GM12878 (cell line): ENCODE measurements at regions not wholly inside any gene's neighbourhood (a gene's known extent, or its start where the extent isn't known, plus 50 kb on each side); places are given as distances from the start of the nearest gene placed in this dataset.

Source experiments
- BACH1 ChIP-seq: fragments of 450-650 bp; IDR thresholded peaks from 2 replicates; pipeline ENCODE4 v1.6.1; 2017; ENCODE audit warnings: mild to moderate bottlenecking, borderline replicate concordance
- BRCA1 ChIP-seq: IDR thresholded peaks from 2 replicates; pipeline ENCODE4 v1.6.1; 2011; ENCODE audit warnings: low read depth, low read length, improper control_type of control experiment
- CEBPB ChIP-seq, 2 experiments: fragments of 150-350 bp in 1 of 2; IDR thresholded peaks; 2 replicates each; pipeline ENCODE4 v1.6.1; 2012 to 2014; ENCODE audit warnings: low read depth in 2 of 2, low read length in 2 of 2, borderline replicate concordance in 1 of 2, inconsistent platforms in 1 of 2
- DPF2 ChIP-seq: fragments of 450-650 bp; IDR thresholded peaks from 2 replicates; pipeline ENCODE4 v1.6.1; 2017; ENCODE audit warnings: mild to moderate bottlenecking
- EZH2 ChIP-seq: IDR thresholded peaks from 2 replicates; pipeline ENCODE4 v1.6.1; 2012; ENCODE audit warnings: low read depth, mild to moderate bottlenecking, control low read depth, inconsistent platforms, low read length, borderline replicate concordance; ENCODE audit not compliant: control insufficient read depth
- FOS ChIP-seq: IDR thresholded peaks from 3 replicates; pipeline ENCODE4 v1.6.1; 2011; ENCODE audit warnings: borderline replicate concordance; ENCODE audit not compliant: insufficient read length; ENCODE audit errors: extremely low read depth
- HDAC6 ChIP-seq: fragments of 200-600 bp; sonication (generic); IDR thresholded peaks from one replicate; pipeline ENCODE4 v1.8.0; 2017; ENCODE audit warnings: antibody characterized with exemption; ENCODE audit not compliant: unreplicated experiment
- KAT2A ChIP-seq: conservative IDR thresholded peaks from 2 replicates; pipeline ENCODE4 v1.6.1; 2011; ENCODE audit warnings: low read depth, low read length; ENCODE audit not compliant: control insufficient read depth
- KDM1A ChIP-seq: fragments of 200-600 bp; sonication (generic); IDR thresholded peaks from 2 replicates; pipeline ENCODE4 v1.6.1; 2016; ENCODE audit warnings: borderline replicate concordance
- MAX ChIP-seq: IDR thresholded peaks from 2 replicates; pipeline ENCODE4 v1.6.1; 2012; ENCODE audit warnings: low read depth, low read length, improper control_type of control experiment
- NR2C1 ChIP-seq: fragments of 450-650 bp; IDR thresholded peaks from 2 replicates; pipeline ENCODE4 v1.6.1; 2017; ENCODE audit warnings: antibody characterized with exemption, mild to moderate bottlenecking, moderate library complexity
- PAX5 ChIP-seq: IDR thresholded peaks from 2 replicates; pipeline ENCODE4 v1.6.1; 2011; ENCODE audit warnings: low read depth, low read length, borderline replicate concordance
- POLR2AphosphoS5 ChIP-seq: IDR thresholded peaks from 2 replicates; pipeline ENCODE4 v1.6.1; 2011; ENCODE audit warnings: mild to moderate bottlenecking, low read length, inconsistent platforms
- RAD21 ChIP-seq: IDR thresholded peaks from 2 replicates; pipeline ENCODE4 v1.6.1; 2011; ENCODE audit warnings: mild to moderate bottlenecking, low read depth, low read length, moderate library complexity; ENCODE audit not compliant: insufficient read depth
- RAD51 ChIP-seq: fragments of 450-650 bp; IDR thresholded peaks from 2 replicates; pipeline ENCODE4 v1.6.1; 2016; ENCODE audit warnings: moderate library complexity, mild to moderate bottlenecking, inconsistent platforms
- RBBP5 ChIP-seq: fragments of 200-600 bp; sonication (generic); conservative IDR thresholded peaks from 2 replicates; pipeline ENCODE4 v1.6.1; 2016
- RCOR1 ChIP-seq: conservative IDR thresholded peaks from 2 replicates; pipeline ENCODE4 v1.6.1; 2012; ENCODE audit warnings: low read depth, low read length, improper control_type of control experiment
- RELA ChIP-seq: fragments of 450-650 bp; IDR thresholded peaks from 2 replicates; pipeline ENCODE4 v1.8.0; 2014; ENCODE audit warnings: borderline replicate concordance; ENCODE audit not compliant: partially characterized antibody
- SMC3 ChIP-seq: IDR thresholded peaks from 2 replicates; pipeline ENCODE4 v1.6.1; 2011; ENCODE audit warnings: low read length, improper control_type of control experiment, borderline replicate concordance
- SP1 ChIP-seq: IDR thresholded peaks from one replicate; pipeline ENCODE4 v1.6.1; 2011; ENCODE audit warnings: low read depth, low read length
- SREBF2 ChIP-seq: IDR thresholded peaks from 2 replicates; pipeline ENCODE4 v1.6.1; 2012; ENCODE audit warnings: mild to moderate bottlenecking, low read length
- SUZ12 ChIP-seq: fragments of 200-600 bp; sonication (generic); IDR thresholded peaks from one replicate; pipeline ENCODE4 v1.6.1; 2018; ENCODE audit warnings: antibody characterized with exemption, mild to moderate bottlenecking; ENCODE audit not compliant: unreplicated experiment
- USF2 ChIP-seq: IDR thresholded peaks from 2 replicates; pipeline ENCODE4 v1.6.1; 2011; ENCODE audit warnings: low read depth, low read length, improper control_type of control experiment, borderline replicate concordance
- YBX1 ChIP-seq: fragments of 450-650 bp; IDR thresholded peaks from 2 replicates; pipeline ENCODE4 v1.6.1; 2016; ENCODE audit warnings: antibody characterized with exemption
- ZZZ3 ChIP-seq: IDR thresholded peaks from 2 replicates; pipeline ENCODE4 v1.6.1; 2011; ENCODE audit warnings: low read depth; ENCODE audit not compliant: control insufficient read depth, insufficient read length
- TF ChIP-seq, protein P1 (sequence below): fragments of 450-650 bp; IDR thresholded peaks from 2 replicates; pipeline ENCODE4 v1.6.1; 2017; ENCODE audit warnings: antibody characterized with exemption, mild to moderate bottlenecking, moderate library complexity
- TF ChIP-seq, protein P2 (sequence below): fragments of 450-650 bp; conservative IDR thresholded peaks from 2 replicates; pipeline ENCODE4 v1.6.1; 2017; ENCODE audit warnings: mild to moderate bottlenecking, moderate library complexity

DNA sequence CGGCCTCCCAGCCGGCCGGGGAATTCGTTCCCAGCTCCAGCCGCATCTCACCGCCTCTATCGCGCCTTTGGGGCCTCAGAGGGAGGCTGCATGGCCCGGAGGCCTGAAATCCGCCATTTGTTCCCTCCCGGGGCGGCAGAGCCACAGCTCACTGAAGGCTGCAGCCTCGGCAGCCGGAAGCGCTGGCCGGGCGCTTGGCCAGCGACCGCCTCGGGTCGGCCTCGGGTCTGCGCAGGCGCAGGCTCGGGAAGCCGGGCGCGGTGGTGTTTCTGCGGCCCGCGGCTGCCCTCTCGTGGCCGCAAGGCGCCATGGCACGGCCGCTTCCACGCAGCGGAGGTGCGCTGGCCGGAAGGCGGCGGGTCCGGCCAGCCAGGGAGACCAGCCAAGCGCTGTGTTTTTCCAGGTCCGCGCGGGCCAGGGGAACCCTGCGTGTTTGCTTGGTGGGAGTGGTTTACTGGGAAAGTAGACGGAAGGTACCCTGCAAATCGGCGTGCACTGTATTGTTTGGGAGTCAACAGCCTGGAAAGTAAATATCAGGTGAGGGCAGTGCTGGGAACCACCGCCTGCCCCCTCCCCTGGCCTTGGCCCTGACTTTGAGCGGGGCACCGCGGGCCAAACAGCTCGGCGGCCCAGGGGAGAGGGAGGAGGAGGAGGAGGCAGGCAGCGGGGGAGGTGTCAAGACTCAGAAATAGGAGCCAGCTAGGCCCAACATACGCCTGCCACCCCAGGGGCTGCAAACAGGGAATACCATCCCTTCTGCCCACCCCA lies 52.7 kb upstream of the CD34 start (continued):
- TF ChIP-seq, protein P1, sequence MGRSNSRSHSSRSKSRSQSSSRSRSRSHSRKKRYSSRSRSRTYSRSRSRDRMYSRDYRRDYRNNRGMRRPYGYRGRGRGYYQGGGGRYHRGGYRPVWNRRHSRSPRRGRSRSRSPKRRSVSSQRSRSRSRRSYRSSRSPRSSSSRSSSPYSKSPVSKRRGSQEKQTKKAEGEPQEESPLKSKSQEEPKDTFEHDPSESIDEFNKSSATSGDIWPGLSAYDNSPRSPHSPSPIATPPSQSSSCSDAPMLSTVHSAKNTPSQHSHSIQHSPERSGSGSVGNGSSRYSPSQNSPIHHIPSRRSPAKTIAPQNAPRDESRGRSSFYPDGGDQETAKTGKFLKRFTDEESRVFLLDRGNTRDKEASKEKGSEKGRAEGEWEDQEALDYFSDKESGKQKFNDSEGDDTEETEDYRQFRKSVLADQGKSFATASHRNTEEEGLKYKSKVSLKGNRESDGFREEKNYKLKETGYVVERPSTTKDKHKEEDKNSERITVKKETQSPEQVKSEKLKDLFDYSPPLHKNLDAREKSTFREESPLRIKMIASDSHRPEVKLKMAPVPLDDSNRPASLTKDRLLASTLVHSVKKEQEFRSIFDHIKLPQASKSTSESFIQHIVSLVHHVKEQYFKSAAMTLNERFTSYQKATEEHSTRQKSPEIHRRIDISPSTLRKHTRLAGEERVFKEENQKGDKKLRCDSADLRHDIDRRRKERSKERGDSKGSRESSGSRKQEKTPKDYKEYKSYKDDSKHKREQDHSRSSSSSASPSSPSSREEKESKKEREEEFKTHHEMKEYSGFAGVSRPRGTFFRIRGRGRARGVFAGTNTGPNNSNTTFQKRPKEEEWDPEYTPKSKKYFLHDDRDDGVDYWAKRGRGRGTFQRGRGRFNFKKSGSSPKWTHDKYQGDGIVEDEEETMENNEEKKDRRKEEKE, result no peak
- TF ChIP-seq PAX5 (peak; percentile 45; the same call in 1 of the 2 replicates), EZH2 (no peak), POLR2AphosphoS5 (peak; percentile 68; the same call in 1 of the 2 replicates), ZZZ3 (no peak), YBX1 (no peak), RBBP5 (no peak), RAD51 (no peak), RELA (no peak), MAX (no peak), DPF2 (peak; percentile 79), SP1 (no peak), BACH1 (peak; percentile 81; the same call in 1 of the 2 replicates), SMC3 (peak; percentile 95), SREBF2 (no peak), NR2C1 (no peak), BRCA1 (no peak), KAT2A (no peak), KDM1A (no peak), USF2 (no peak), HDAC6 (no peak), FOS (no peak), CEBPB (IDR thresholded peaks at IDR 0.05; ENCODE audit: borderline replicate concordance in 1 of 2, low read depth in 2 of 2, low read length in 2 of 2) (no peak), SUZ12 (no peak), RCOR1 (no peak), RAD21 (peak; percentile 89)
- TF ChIP-seq, protein P2, sequence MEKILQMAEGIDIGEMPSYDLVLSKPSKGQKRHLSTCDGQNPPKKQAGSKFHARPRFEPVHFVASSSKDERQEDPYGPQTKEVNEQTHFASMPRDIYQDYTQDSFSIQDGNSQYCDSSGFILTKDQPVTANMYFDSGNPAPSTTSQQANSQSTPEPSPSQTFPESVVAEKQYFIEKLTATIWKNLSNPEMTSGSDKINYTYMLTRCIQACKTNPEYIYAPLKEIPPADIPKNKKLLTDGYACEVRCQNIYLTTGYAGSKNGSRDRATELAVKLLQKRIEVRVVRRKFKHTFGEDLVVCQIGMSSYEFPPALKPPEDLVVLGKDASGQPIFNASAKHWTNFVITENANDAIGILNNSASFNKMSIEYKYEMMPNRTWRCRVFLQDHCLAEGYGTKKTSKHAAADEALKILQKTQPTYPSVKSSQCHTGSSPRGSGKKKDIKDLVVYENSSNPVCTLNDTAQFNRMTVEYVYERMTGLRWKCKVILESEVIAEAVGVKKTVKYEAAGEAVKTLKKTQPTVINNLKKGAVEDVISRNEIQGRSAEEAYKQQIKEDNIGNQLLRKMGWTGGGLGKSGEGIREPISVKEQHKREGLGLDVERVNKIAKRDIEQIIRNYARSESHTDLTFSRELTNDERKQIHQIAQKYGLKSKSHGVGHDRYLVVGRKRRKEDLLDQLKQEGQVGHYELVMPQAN, result peak; percentile 44; the same call in 1 of the 2 replicates
